Activated gamma-delta T cell treated with anti-CD3 and anti-CD28 coated beads, Interleukin-2, amount 50 U/mL, for 16 hours (primary cell): ENCODE measurements at regions not wholly inside any gene's neighbourhood (a gene's known extent, or its start where the extent isn't known, plus 50 kb on each side); places are given as distances from the start of the nearest gene placed in this dataset.
"Not testable (repeated sequence)": the region's sequence is repeated elsewhere in the genome, so short reads cannot be mapped to it uniquely, and the experiment has no call there.

Experiments
- DNase-seq: peaks from one replicate; pipeline ENCODE4 v3.0.0-alpha.2; 2020; ENCODE audit warnings: low read depth

- DNase-seq, result no peak
Observed at GRCh38 chr6:8659404-8660189, 224.3 kb upstream of the SLC35B3 start.

GRCh38 chr6:8658416-8658815, 223.1 kb upstream of the SLC35B3 start:
- no peak for DNase-seq

- DNase-seq, result no peak
Observed at GRCh38 chr6:8657522-8657921, 222.2 kb upstream of the SLC35B3 start.

- no peak for DNase-seq
Observed at GRCh38 chr6:8655670-8656454, 220.5 kb upstream of the SLC35B3 start.

GRCh38 chr6:8652710-8653109, 217.4 kb upstream of the SLC35B3 start:
- no peak for DNase-seq

GRCh38 chr6:8651998-8652397, 216.7 kb upstream of the SLC35B3 start:
- DNase-seq, result no peak

DNA sequence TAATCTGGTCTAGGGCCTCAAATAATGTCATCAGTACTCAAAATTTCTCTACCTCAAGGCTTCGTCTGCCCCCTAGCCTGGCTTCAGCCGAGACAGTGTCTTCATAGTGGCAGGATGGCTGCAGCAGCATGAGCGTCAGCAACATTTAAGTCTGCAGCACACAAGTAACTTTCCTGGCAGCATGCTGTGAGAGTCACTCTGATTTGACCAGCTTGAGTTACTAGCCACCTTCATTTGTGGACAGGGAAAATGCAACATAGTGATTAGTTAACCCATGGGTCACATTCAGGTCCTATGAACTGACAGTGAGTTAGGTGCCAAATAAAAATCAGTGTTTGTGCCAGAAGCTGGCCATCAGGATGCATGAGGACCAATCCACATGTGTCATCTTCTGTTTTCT, 209.9 kb upstream of the SLC35B3 start:
- DNase-seq, result no peak

- no peak for DNase-seq
Observed at GRCh38 chr6:8644306-8644705, 209.0 kb upstream of the SLC35B3 start.

DNA sequence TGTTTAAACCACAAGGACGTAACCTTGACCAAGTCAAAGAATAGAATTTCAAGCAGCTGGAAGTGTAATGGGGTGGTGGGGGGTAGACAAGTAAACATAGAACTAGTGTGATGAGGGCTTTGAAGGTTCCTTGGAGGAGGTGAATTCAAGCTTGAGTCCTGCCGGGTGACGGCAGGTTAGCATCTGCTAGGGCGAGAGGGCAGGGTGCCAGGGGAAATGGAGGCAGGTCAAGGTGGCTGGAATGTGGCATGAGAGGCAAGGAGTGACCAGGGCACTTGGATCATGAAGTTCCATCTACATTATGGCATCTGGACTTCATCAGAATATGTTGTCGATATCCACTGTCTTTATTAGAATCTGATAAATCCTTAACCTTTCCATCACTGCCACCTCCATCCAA, 207.5 kb upstream of the SLC35B3 start:
- DNase-seq, result no peak

- no peak for DNase-seq
Observed at GRCh38 chr6:8642131-8642530, 206.8 kb upstream of the SLC35B3 start.

DNA sequence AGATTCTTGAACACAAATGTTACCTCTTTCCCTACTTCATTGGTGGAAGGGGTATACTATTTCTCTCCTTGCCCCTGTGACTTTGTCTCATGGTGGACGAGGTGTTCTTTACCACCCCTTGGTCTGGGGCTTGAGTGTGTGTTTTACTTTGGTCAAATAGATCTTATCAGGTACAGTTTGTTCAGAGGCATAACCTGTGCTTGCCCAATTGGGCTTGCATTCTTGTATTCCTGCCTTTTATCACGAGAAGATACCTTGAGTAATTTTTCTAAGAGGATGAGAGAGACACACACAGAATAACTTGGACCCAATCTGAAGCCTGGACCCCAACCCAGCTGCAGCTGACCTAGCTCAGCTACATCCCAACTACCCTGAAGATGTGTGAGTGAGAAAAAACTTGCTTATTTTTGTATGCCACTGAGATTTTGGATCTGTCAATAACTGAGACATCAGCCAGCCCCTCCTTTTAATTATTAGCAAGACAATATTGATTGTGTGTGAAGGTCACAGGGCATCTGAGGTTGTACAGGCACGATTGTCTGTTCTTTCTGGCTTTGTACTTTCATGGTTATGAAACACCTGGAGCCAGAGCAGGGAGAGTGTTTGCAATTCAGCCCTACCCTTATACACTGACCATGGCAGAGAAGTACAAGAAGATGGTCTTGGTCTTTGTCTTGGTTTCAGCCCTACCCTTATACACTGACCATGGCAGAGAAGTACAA, 204.7 kb upstream of the SLC35B3 start:
- no peak for DNase-seq

- no peak for DNase-seq
Observed at GRCh38 chr6:8637896-8638597, 202.7 kb upstream of the SLC35B3 start.

DNA sequence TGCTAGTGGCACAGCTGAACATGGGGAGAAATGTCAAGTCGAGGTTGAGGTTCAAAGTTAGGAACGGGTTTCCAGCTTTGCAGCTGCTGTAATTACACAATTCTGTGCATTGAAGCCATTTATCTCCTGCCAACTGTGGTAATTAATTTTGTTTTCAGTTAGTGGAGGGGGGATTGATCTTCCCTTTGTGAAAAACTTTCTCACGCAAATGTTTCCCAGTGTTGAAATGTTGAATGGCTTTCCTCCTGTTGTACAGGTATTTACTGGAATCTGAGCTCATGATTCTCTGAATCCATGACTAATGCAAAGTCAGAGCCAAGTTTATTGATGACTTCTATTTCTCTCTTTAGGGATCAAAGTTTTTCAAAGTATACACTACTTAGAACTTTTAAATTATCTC, 198.4 kb upstream of the SLC35B3 start:
- DNase-seq, result no peak

DNA sequence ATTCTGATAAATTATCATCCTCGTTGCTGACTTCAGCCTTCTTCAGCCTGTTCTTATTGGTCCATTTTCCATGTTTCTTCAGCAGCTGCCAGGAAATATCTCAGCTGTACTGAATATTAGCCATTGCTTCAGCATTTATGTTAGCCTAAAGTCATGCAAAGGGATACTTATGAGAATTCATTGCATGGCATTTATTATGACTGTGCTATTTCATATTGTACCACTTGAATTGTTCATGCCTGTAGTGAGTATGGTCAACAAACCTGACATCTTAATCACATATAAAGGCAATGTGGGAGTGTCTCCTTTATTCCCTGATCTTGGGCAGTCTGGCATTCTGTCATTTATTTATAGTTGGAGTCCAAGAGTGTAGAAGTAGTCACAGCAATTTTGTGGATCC, 193.4 kb upstream of the SLC35B3 start:
- no peak for DNase-seq

DNA sequence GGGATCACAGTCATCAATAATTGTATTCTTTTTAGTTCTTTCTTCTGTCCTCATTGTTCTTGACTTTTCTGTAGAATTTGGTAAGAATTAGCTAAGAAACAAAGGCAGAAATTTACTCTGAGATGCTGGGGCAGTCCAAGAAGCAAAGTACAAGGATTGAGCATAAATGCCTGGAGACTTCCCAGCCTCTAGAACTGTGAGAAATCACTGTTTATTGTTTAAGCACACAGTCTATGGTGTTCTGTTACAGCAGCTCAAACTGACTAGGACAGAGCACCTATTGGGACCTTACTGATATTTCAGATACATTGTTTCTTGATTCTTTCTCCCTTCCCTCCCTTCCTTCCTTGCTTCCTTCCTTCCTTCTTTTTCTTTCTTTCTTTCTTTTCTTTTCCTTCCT, 192.7 kb upstream of the SLC35B3 start:
- no peak for DNase-seq

GRCh38 chr6:8627085-8627861, 191.9 kb upstream of the SLC35B3 start:
- DNase-seq, result no peak

- DNase-seq, result no peak
Observed at GRCh38 chr6:8624665-8625064, 189.3 kb upstream of the SLC35B3 start.

DNA sequence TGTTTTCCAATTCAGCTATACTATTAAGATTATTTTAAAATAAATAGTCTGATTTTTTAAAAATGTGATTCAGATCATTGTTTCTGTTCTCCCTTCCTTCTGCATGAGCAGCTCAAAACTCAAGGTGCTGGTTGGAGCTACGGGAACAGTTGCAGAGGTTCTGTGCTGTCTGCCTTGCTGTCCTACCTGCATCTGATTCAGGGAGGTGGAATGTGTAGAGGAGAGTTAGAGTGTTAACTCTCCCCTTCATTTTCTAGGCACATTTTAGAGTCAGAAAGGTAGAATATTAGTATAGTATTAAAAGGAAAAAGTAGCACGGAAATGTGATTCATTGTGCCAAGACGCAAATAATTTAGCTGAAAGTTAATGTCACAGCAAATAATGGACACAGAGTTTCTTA, 188.1 kb upstream of the SLC35B3 start:
- DNase-seq, result no peak

- no peak for DNase-seq
Observed at GRCh38 chr6:8619853-8620252, 184.5 kb upstream of the SLC35B3 start.

DNA sequence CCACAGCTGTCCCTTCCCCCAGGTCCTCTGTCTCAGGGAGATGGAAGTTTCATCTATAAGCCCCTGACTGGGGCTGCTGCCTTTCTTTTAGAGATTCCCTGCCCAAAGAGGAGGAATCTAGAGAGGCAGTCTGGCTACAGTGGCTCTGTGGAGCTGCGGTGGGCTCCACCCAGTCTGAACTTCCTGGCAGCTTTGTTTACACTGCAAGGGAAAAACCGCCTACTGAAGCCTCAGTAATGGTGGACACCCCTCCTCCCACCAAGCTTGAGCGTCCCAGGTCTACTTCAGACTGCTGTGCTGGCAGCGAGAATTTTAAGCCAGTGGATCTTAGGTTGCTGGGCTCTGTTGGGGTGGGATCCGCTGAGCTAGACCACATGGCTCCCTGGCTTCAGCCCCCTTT, 184.1 kb upstream of the SLC35B3 start:
- not testable (repeated sequence) for DNase-seq

GRCh38 chr6:8608737-8609136, 173.4 kb upstream of the SLC35B3 start:
- DNase-seq, result no peak
